Bone marrow (tissue), 2 donors: ENCODE measurements at regions not wholly inside any gene's neighbourhood (a gene's known extent, or its start where the extent isn't known, plus 50 kb on each side); places are given as distances from the start of the nearest gene placed in this dataset.

Experiments used
- DNase-seq, 2 donors: peaks; one replicate each; lab custom pipeline; 2025; lab: John Stamatoyannopoulos, UW

DNA sequence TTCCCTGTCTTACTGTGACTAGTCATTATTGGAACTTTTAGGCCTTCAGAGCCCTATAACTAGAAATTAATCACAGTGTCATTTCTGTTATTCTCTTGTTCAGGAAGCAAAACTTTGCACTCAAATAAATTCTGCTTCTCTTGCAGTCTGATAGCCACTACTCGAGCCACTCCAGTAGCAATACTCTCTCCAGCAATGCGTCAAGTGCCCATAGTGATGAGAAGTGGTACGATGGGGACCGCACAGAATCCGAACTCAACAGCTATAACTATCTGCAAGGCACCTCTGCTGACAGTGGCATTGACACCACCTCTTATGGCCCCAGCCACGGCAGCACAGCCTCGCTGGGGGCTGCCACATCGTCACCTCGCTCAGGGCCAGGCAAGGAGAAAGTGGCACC, 223.2 kb upstream of the RGS6 start:
- no peak for DNase-seq

DNA sequence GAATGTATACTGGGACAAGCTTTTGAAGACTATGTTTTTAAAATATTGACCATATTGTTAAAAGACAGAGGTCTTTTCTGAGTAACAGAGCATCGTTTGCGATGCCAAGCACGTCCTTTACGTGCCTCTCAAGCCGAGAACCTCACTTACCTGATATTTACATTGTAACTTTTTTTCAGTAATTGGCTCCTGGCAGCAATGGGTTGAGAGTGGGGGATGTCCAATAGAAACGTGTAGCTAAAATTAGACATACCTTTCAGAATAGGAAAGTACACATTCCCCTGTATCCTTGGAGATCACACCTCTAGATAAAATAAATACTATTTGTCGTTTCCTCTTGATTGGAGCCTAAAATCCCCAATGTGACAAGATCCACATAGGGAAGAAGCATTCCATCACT, 222.2 kb upstream of the RGS6 start:
- no peak for DNase-seq

DNA sequence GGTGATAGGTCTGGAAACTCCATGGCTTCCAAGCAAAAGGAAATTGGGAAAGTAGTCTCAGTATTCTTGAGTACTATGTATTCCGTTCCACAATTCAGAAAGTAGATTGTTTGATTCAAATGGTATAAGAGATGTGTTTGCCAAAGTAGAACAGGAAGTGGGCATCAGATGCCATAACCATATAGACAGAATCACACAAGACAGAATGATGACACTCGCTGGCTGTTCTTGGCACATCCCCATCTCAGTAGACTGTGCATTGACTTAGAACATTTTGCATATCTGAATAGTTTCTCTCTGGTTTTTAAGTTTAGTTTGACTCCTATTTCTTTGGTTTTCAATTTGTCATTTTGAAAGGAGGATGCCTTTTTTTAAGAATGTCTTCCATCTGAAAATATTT, 221.1 kb upstream of the RGS6 start:
- DNase-seq = no peak

DNA sequence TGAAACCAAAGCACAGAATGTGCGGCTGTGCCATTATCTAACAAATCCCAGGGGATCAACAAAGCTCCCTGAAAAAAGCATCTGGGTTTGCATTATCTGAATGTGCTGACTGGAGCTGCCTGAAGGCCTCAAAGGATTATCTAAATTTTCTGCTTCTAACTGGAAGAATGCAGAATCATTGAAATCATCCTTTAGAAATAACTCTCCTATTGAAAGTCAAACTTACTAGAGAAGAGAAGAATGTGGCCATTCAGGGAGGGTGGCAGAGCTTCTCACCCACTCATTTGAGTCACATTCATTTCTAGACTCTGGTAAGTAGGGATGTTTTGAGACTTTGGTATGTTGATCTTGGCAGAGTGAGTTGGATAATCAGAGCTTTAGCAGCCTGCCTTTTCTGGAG, 220.6 kb upstream of the RGS6 start:
- no peak for DNase-seq

DNA sequence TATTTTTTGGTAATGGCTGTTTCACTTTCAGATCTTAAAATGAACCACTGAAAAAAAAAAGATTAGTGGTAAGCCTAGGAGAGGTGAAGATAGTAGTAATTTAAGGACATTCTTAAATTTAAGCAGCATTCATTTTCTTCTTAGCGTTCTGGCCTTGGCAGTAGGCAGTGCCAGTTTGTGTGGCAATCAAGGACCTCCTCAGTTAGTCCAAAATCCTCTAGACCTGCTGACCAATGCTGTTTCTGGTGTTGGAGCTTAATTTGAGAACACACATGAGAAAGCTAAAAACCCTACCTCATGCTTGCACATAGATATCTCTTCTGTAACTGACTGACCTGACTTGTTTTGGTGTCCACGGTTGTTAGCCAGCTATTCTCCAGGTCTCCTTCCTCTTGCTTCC, 219.8 kb upstream of the RGS6 start:
- DNase-seq = no peak

DNA sequence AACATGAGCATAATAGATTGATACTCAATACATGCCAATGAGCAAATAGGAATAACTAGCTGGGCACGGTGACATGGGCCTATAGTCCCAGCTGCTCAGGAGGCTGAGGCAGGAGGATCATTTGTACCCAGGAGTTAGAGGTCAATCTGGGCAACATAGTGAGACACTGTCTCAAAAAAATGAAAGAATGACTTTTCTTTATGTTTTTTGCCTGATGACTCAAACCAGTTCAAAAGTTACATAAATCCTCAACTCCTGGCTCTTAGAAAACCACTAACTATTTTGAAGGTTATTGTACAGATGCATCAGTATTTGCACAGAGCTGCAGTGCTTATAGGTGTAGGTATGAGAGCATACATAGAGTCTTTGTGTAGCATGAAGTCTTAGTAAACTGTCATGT, 219.2 kb upstream of the RGS6 start:
- DNase-seq = no peak

DNA sequence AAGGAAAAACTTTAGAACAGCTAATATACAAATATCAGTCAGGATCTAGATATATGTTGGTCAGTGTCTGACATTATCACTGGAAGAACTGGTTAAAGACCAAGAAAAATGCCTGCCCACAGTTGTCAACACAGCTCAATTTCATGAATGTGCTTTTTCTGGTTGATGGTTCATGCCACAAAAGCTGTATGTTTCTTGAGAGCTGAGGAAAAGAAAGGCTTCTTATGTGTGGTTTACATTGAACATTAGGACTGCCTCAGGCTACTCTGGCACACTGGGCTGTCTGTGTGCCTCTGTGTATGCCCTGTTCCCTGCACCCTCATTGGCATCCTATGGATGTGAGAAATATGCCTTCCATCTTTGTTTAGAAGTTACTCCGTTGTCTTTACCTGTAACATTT, 218.8 kb upstream of the RGS6 start:
- DNase-seq = no peak

DNA sequence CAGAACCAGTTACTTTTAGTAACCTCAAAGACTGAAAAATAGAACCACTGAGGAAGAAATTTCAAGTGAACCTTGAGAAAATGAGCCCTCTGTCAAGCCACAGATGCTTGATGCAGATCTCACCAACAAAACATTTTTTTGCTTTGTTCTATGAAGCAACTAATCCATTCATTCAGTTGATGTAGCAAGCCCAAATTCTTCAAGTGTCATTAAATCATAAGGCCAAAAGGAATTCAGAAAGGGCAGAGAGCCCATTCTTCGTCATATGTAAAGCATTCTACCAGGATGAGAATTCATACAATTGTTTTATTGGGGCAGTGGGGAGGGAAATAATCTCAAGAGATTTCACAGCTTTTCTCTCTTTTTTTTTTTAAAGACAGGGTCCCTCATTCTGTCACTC, 218.0 kb upstream of the RGS6 start:
- DNase-seq = no peak

DNA sequence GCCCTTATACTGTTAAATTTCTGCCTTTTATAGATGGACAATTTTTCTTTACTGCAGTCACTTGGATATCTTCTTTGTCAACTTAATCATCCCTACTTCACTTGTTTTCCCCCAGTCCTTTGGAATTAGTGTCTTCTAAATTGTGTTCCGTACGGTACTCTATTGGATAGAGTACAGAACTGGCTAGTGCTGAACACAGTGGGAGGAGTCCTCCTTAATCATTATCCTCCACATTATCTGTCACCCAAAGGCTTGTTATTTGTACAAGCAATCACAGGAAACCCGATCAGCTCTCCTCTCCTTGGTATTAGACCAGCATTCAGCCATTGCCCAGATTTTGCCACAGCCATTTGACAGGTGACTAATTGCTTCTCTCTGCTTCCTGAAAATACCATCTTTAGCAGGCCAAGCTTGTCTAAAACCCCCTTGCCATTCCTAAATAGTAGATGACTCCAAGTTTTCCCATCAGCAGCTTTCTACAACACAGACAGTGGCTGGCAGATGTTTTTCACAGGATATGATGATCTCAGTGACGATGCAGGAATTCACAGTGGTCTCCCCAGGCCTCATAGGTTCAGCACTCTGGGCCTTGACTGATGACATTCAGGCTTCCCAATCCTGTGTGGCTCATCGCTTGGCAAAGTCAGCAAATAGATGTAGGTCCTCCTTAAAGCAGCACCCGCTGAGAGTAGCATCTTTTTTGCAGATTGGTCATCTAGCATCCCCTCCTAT, 216.0 kb upstream of the RGS6 start:
- DNase-seq = no peak

DNA sequence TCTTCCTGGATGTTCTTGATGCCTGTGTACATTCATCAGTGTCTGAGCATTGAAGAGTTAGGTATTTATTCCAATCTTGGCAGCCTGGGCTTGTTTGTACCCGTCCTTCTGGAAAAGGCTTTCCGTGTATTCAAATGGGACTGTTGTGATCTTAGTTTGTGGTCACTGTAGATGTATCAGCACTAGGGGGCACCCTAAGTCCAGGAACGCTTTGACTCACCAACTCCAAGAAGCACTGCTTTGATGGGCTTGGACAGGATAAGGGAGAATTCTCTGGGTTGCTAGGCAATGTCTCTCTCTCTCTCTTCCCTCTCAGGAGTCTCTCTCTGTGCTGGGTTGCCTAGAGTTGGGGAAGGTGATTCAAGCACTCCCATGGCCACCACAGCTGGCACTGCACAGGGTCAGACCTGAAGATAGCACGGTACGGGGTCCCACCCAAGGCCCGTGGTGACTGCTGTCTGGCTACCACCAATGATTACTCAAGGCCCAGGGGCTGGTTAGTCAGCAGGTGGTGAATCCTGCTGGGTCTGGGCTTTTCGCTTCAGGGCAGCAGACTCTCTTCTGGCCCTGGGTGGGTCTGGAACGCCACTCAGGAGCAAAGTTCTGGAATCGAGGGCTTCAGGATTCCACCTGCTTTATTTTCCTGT, 211.1 kb upstream of the RGS6 start:
- DNase-seq = no peak

DNA sequence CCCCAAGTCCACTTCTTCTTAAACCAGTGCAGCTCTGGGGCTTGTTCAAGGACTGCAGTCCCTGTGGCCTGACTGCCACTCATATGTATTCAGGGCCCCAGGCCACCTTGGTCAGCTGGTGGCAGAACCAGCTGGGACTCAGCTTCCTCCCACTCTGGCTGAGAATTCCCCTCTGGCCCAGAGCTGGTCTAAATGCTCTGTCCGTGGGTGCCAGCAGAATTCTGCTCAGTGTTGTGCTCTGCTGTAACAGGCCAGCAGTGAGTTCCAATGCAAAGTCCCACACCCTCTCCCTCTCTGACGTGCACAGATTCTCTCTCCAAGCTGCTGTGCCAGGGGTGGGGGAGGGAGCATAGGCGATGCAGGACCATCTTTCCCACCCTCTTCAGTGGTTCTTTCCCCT, 210.4 kb upstream of the RGS6 start:
- no peak for DNase-seq

DNA sequence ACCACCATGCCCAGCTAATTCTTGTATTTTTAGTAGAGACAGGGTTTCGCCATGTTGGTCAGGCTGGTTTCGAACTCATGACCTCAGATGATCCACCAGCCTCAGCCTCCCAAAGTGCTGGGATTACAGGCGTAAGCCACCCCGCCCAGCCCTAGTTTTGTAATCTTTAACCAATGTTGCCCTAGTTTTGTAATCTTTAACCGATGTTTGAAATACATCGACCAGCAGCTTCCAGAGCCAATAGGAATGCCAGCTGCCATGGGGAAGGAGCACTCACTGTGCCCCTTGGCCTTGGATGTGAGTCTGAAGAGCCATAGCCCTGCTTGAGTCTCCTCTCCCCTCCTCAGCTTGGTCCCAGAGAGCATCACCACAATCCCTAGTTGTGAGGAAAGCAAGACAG, 209.3 kb upstream of the RGS6 start:
- no peak for DNase-seq

DNA sequence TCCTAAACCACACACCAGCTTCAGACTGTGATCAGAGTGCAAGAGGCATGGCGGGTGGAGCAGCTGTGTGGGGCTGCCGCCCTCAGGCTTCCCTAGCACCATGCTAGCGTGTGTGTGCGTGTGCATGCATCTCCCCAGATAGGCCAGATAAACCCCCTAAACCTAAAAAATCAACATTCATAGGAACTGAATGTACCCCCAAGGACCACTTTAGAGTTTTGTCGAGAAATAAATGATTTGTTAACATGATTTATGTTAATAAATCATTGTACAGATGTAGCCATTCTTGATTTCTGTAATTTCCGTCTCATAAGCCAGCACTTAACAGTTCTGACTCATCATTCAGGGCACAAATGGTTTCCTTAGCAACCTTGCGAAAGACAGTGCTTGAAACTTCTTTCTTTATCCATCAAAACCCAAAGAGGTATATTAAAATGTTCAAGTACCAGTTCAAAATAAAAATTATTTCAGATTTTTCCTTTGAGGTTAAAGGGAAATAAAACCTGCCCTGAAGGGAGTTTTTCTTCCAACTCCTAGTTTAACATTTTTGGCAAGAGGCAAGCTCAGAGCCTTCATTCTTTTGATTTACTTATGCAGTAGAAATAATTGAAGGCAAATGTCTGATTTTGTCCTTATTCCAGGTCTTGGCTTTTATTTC, 206.2 kb upstream of the RGS6 start:
- no peak for DNase-seq

DNA sequence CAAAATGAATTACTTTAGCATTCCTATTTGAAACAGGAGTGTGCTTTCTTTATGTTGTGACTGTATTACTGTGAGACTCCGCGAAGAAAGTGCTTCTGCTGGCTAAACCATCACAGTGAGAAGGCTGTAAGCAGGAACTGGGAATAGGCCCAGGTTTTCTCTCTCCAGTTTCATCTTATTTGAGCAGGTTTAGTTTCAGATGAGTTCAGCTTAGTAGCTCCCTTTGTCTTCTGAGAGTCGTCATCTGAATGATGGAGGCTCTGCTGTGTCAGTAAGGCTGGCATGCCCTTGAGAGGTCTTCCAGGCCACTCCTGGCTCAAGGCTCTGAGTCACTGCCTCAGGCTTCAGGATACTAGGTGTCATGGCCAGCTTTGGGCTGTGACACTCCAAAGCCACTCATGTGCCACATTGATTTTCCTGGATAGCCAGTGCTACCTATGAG, 205.6 kb upstream of the RGS6 start:
- no peak for DNase-seq

DNA sequence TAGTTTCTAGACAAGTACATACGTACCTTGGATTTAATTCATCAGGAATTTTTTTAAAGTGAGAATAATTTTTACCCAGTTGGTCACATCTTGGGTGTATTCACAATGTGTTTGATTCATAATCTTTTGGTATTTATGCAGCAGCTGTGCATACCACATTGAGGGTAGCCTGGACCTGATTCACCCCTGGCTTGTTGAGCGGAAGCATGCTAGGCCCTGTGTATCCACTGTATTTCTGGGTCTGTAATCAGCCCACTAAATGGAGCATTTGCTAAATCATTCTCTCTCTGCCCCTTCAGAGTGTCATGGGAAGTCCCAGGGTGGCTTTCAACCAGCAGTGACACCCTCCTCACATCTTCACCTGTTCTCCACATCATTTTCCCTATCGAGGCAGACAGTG, 203.8 kb upstream of the RGS6 start:
- DNase-seq = no peak

DNA sequence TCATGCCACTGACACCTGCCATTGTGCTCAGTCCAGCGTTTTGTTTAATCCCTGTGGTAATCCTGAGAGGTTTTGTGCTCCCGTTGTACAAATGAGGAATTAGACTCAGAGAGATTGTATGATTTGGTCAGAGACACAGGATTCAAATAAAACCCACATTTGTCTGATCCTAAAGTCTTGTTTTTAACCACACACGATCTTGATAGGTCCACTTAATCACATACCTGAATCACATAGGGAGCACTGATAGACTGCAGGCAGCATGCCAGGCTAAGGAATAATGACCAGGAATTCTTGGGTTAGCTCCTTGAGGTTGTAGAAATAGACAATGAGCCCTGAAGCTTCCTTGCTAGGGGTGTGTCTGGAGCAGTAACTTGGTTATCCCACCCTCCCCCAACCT, 202.6 kb upstream of the RGS6 start:
- no peak for DNase-seq

DNA sequence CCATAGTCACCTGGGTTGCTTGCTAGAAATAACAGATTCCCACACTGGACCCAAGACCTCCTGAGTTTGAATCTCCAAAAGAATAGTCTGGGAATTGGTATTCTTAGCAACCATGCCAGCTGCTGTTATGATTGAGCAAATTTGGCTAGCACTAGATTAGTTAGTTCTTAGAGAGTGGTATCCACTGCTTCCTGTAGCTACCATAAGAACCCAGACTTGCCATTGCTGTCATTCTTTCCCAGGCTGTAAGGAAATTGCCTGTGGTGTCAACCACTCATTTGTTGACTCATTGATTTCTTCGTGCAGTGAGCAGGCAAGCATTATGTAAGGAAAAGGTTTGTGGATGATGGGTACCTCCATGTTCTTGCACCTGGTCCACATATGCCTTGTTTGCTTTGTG, 201.8 kb upstream of the RGS6 start:
- no peak for DNase-seq

DNA sequence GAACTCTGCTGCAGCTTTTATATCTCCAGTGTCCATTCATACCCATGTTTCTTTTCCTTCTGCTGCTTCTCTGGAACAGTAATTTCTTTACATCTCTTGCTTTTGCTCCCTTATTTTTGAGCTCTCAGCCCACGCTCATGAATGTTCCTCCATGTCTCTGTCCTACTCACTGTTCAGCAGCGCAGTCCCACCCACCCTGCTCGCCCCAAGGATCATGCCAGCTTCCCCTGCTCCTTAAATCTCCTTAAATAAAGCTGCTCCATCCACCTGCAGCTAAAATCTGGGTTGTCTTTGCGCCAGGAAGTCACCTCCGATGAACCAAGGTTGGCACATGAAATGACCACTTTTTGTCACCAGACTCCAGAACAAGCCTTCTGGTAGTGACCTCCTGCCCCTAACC, 201.1 kb upstream of the RGS6 start:
- DNase-seq = no peak

DNA sequence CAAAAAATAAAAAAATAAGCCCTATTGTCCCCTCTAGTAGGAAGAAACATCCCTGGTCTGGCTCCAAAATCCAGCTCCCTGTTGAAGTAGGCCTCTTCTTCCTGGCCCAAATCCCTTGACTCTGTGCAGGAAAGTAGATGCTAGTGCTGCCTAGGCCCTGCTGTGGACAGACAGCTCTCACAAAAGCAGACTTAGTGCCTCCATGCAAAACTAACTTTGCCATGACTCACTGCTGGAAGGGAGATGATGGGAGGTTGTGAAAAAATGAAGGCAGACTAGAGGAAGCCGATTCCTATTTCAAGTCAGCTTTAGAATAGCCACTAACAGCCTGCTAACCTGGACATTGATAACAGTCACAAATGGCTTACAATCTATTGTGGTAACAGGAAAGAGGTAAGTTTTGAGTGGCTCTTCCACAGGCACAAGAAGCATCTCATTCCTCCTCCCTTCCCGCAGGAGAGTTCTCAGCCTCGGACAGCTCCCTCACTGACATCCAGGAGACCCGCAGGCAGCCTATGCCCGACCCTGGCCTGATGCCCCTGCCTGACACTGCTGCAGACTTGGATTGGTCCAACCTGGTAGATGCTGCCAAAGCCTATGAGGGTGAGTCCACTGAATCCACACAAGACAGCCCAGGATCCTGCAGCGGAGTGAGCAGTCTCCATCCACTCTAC, 198.9 kb upstream of the RGS6 start:
- no peak for DNase-seq

DNA sequence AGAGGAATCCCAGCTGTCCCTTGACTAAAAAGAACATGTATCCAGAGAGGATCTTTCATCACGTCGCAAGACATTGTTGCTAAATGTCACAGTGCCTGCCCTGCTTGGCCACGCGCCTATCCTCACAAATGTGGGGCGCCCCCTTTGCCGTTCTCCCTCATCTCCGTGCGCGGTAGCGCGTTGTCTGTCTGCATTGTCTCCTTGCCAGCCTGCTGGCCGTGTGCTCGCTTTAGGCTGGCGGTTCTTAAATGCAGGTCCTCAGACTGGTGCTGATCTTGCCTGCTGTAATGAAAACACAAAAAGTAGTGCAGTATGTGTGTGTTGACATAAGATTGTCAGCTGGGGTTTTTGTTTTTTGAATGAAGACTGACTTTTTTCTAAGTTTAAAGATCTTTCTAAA, 198.2 kb upstream of the RGS6 start:
- no peak for DNase-seq

DNA sequence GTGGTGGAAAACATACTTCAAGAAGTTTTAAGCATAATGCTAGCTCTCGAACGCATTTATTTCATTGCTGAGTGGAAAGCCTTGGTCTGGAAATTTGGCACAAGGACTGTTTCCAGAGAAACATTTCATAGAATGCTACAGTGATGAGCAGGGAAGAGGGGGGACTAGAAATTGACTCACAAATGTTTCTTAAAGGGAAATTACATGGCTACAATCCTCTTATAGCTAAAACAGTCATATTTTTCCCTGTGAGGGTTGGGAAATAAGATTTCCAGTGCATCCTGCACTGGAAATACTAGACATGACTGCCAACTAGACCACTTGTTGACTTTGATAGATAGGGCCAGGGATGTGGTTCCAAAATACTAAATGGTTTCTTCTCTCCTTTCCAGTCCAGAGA, 197.3 kb upstream of the RGS6 start:
- no peak for DNase-seq

DNA sequence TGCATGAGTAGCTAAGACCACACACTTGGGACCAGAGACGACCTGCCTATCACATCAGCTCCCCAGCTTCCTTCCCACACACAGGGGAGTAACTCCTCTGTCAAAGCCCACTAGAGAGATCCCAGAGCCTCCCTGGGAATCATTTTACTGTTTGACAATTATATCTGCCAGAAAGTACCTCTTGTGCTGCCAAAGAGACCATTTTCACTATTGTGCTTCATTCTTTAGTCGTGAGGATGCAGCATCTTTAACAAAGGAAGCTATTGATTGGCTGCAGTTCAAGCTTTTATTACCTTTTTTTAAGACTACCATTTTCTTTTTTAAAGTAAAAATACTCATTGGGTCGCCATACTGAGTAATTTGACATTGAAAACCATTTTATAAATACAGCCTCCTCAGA, 194.5 kb upstream of the RGS6 start:
- no peak for DNase-seq
